Neural cell (in vitro differentiated cells): ENCODE measurements at regions not wholly inside any gene's neighbourhood (a gene's known extent, or its start where the extent isn't known, plus 50 kb on each side); places are given as distances from the start of the nearest gene placed in this dataset.

Source experiments
- CTCF ChIP-seq: fragments of 450-650 bp; IDR thresholded peaks from 2 replicates; pipeline ENCODE4 v1.5.1; 2014; ENCODE audit warnings: antibody characterized with exemption, mild to moderate bottlenecking, moderate library complexity; ENCODE audit not compliant: poor library complexity, severe bottlenecking
- EP300 ChIP-seq: fragments of 450-650 bp; conservative IDR thresholded peaks from 2 replicates; pipeline ENCODE4 v1.6.1; 2014; ENCODE audit warnings: antibody characterized with exemption, mild to moderate bottlenecking, moderate library complexity; ENCODE audit not compliant: poor library complexity, severe bottlenecking
- EZH2 ChIP-seq: fragments of 200-600, 300-800 bp; shearing (Covaris generic), sonication (generic); IDR thresholded peaks from 2 replicates; pipeline ENCODE4 v1.6.1; 2014; ENCODE audit warnings: antibody characterized with exemption, low read length, borderline replicate concordance, mild to moderate bottlenecking; ENCODE audit not compliant: insufficient read depth, poor library complexity, severe bottlenecking
- MXI1 ChIP-seq: fragments of 450-650 bp; conservative IDR thresholded peaks from 2 replicates; pipeline ENCODE4 v1.6.1; 2014; ENCODE audit warnings: antibody characterized with exemption, mild to moderate bottlenecking; ENCODE audit not compliant: poor library complexity, severe bottlenecking
- POLR2AphosphoS5 ChIP-seq: IDR thresholded peaks from 2 replicates; pipeline ENCODE4 v1.6.1; 2012
- RAD21 ChIP-seq: fragments of 450-650 bp; conservative IDR thresholded peaks from 2 replicates; pipeline ENCODE4 v1.6.1; 2014; ENCODE audit warnings: antibody characterized with exemption, mild to moderate bottlenecking, moderate library complexity
- REST ChIP-seq: IDR thresholded peaks from 2 replicates; pipeline ENCODE4 v1.6.1; 2012; ENCODE audit warnings: borderline replicate concordance
- SMC3 ChIP-seq: fragments of 450-650 bp; conservative IDR thresholded peaks from 2 replicates; pipeline ENCODE4 v1.6.1; 2014; ENCODE audit warnings: antibody characterized with exemption, mild to moderate bottlenecking, moderate library complexity; ENCODE audit not compliant: poor library complexity
- TAF1 ChIP-seq: IDR thresholded peaks from 2 replicates; pipeline ENCODE4 v1.6.1; 2012; ENCODE audit warnings: low read depth

GRCh38 chr1:82782599-82782998, 981.9 kb downstream of the ADGRL2 start:
- TF ChIP-seq REST (no peak), EP300 (no peak), CTCF (no peak), RAD21 (no peak), SMC3 (no peak), EZH2 (no peak), POLR2AphosphoS5 (no peak), MXI1 (no peak), TAF1 (no peak)
